MM.1S (cell line): ENCODE measurements at regions not wholly inside any gene's neighbourhood (a gene's known extent, or its start where the extent isn't known, plus 50 kb on each side); places are given as distances from the start of the nearest gene placed in this dataset.

Experiments used
- CTCF ChIP-seq: fragments of 300-600 bp; sonication (generic); IDR thresholded peaks from 2 replicates; pipeline ENCODE4 v1.5.1; 2016; ENCODE audit warnings: antibody characterized with exemption, low read length, mixed read lengths
- EZH2 ChIP-seq: fragments of 300-600 bp; sonication (generic); optimal IDR thresholded peaks from 2 replicates; pipeline ENCODE3; 2017; ENCODE audit warnings: low read depth, mild to moderate bottlenecking, antibody characterized with exemption, low read length, mixed read lengths
- EZH2phosphoT487 ChIP-seq: fragments of 300-600 bp; sonication (generic); IDR thresholded peaks from 2 replicates; pipeline ENCODE4 v1.6.1; 2018; ENCODE audit warnings: antibody characterized with exemption, low read length

DNA sequence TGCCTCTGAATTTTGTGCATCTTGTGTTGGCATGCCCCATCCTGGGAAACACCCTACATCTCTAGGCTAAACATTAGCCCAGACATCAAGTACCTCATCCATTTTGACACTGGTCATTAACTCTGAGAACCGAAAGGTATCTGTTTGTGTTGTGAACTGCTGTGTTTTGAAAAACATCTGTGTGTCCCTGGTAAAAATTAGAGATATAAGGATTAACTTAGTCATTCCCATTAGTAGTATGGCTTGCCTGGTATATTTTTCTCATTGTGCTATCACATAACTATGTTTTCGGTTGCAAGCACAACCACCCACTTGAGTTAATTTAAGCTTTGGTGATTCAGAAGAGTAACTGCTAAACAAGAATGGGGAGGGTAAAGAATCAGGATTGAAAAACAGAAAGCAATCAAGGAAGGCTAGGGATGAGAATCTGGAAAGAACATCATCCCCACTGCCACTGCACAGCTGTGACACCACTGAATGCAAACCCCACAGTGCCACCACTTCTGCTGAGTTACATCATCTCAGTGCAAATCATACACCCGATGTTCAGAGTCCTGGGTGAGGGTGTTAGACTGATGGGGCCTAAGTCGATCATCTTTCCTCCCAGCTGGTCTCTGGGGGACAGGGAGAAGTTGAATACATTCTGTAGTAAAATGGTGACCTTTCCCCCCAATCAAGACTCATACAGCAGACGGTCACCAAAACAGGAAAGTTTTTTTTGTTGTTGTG is 234.0 kb downstream of the EPHA4 start:
- TF ChIP-seq CTCF: no peak
- no peak for TF ChIP-seq EZH2
- no peak for TF ChIP-seq EZH2phosphoT487
